Activated naive CD4-positive, alpha-beta T cell treated with anti-CD3 and anti-CD28 coated beads, Interleukin-2, amount 10 ng/mL, durations not matched to agents 7 days and 5 days (primary cell): ENCODE measurements at regions not wholly inside any gene's neighbourhood (a gene's known extent, or its start where the extent isn't known, plus 50 kb on each side); places are given as distances from the start of the nearest gene placed in this dataset.
A peak's percentile ranks its signal among the peaks of the same experiment; 100 is the strongest.
"Not testable (repeated sequence)": the region's sequence is repeated elsewhere in the genome, so short reads cannot be mapped to it uniquely, and the experiment has no call there.

Source experiments
- CTCF ChIA-PET: fragments of 350-600 bp; sonication (Branson Sonifier 250); formaldehyde crosslinking; loops from one replicate; lab custom pipeline; 2021; ENCODE audit warnings: antibody characterized with exemption; lab: Charles Lee
- DNase-seq: peaks from one replicate; pipeline ENCODE4 v3.0.0-alpha.2; 2020
- H3K27ac Mint-ChIP-seq: one replicate; pipeline ENCODE4 v1.8.0; 2021; ENCODE audit warnings: mild to moderate bottlenecking, moderate library complexity, mixed read lengths
- H3K27me3 Mint-ChIP-seq: one replicate; pipeline ENCODE4 v1.8.0; 2021; ENCODE audit warnings: mild to moderate bottlenecking, mixed read lengths
- H3K36me3 Mint-ChIP-seq: one replicate; pipeline ENCODE4 v1.8.0; 2021; ENCODE audit warnings: mixed read lengths
- H3K4me1 Mint-ChIP-seq: one replicate; pipeline ENCODE4 v1.8.0; 2021; ENCODE audit warnings: mixed read lengths
- H3K4me3 Mint-ChIP-seq: one replicate; pipeline ENCODE4 v1.8.0; 2021; ENCODE audit warnings: mild to moderate bottlenecking, moderate library complexity, mixed read lengths
- H3K9me3 Mint-ChIP-seq: one replicate; pipeline ENCODE4 v1.8.0; 2021; ENCODE audit warnings: mixed read lengths

DNA sequence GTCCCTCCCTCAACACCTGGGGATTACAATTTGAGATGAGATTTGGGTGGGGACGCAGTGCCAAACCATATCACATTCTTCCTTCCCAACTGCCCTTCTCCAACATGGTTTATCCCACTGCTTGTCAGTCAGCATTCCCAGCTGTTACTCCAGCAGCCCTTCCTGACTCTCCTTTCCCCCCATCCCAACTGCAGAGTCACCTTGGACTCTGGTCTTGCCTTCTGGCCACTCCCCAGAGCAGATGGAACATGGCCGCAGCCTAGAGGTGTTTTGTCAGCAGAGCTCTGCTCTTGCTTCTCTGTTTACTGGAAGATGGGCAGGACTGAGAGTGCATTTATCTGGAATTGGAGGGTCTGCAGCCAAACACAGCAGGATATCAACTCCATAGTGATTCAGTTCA is 51.2 kb upstream of the MEX3C start:
- peaks cover 19% of the 10 kb centered on the region for H3K27me3 Mint-ChIP-seq
- H3K36me3 Mint-ChIP-seq, result no peaks in the 10 kb centered on the region
- no peaks in the 10 kb centered on the region for H3K4me1 Mint-ChIP-seq
- H3K27ac Mint-ChIP-seq, result no peak overlapping the region
- no peaks in the 10 kb centered on the region for H3K9me3 Mint-ChIP-seq
- no peak for DNase-seq
- CTCF ChIA-PET, result no interaction called here
- no peak overlapping the region for H3K4me3 Mint-ChIP-seq

DNA sequence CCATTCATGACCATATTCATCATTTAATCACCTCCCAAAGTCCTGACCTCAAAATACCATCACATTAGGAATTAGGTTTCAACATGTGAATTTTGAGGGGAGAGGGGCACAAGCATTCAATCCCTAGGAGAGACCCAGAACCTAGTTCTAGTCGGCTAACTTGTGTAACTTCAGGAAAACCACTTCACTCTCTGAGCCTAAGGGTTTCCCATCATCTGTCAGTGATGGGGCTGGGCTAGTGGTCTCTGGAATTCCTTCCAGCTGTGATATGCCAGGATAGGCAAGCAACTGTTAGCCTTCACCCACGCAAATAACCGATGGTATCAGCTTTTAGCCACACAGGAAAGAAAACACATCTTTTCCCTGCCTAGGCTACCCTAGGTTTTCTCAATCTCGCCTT is 52.5 kb upstream of the MEX3C start:
- CTCF ChIA-PET, result no interaction called here
- Mint-ChIP-seq H3K4me1 (no peaks in the 10 kb centered on the region), H3K4me3 (no peak overlapping the region), H3K36me3 (no peaks in the 10 kb centered on the region), H3K27ac (no peak overlapping the region), H3K9me3 (no peaks in the 10 kb centered on the region), H3K27me3 (peaks cover 21% of the 10 kb centered on the region)
- DNase-seq, result no peak

DNA sequence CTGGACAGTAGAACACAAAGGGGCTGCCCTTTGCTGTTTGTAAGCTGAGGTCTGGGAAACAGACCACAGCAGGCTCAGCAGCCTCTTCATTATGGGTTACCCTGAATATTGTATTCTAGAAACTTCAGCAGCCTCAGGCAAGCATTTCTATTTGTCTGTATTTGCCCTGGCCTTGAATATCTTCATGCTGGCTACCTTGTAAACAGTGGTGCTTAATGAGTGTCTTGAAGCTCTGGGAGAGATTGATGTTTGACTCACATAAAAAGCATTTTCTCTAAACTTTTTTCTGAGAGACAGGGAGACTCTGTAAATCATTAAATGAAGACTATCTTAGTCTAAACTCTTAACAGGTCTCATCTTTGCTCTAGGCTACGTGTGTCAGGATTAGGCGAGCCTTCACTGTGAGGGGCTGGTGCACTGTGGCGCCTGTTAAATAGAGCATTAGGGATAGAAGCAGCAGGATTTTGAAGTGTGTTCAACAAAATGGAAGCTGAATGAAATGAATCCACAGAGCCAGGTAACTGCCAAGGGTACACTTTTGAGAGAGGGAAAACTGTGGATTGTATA is 53.1 kb upstream of the MEX3C start:
- Mint-ChIP-seq H3K27ac (no peak overlapping the region), H3K4me3 (no peak overlapping the region), H3K4me1 (no peaks in the 10 kb centered on the region), H3K27me3 (peaks cover 23% of the 10 kb centered on the region), H3K9me3 (no peaks in the 10 kb centered on the region), H3K36me3 (no peaks in the 10 kb centered on the region)
- CTCF ChIA-PET, result no interaction called here
- DNase-seq, result no peak

- DNase-seq, result no peak
- Mint-ChIP-seq H3K36me3 (no peaks in the 10 kb centered on the region), H3K27ac (no peak overlapping the region), H3K4me1 (no peaks in the 10 kb centered on the region), H3K9me3 (no peaks in the 10 kb centered on the region), H3K27me3 (peaks cover 23% of the 10 kb centered on the region), H3K4me3 (no peak overlapping the region)
- CTCF ChIA-PET, result no interaction called here
Measured at GRCh38 chr18:51251625-51252024, 54.1 kb upstream of the MEX3C start.

GRCh38 chr18:51253476-51253875 is 56.0 kb upstream of the MEX3C start:
- no peak overlapping the region for H3K4me3 Mint-ChIP-seq
- CTCF ChIA-PET, result no interaction called here
- H3K27ac Mint-ChIP-seq, result no peak overlapping the region
- no peaks in the 10 kb centered on the region for H3K9me3 Mint-ChIP-seq
- DNase-seq, result no peak
- no peaks in the 10 kb centered on the region for H3K4me1 Mint-ChIP-seq
- H3K27me3 Mint-ChIP-seq, result peaks cover 26% of the 10 kb centered on the region
- no peaks in the 10 kb centered on the region for H3K36me3 Mint-ChIP-seq

GRCh38 chr18:51255693-51256092 is 58.2 kb upstream of the MEX3C start:
- no peaks in the 10 kb centered on the region for H3K4me1 Mint-ChIP-seq
- H3K4me3 Mint-ChIP-seq, result no peak overlapping the region
- H3K27ac Mint-ChIP-seq, result no peak overlapping the region
- H3K27me3 Mint-ChIP-seq, result peaks cover 17% of the 10 kb centered on the region
- H3K36me3 Mint-ChIP-seq, result no peaks in the 10 kb centered on the region
- CTCF ChIA-PET, result no interaction called here
- H3K9me3 Mint-ChIP-seq, result no peaks in the 10 kb centered on the region
- DNase-seq, result no peak

GRCh38 chr18:51257150-51257549 is 59.7 kb upstream of the MEX3C start:
- no peak for DNase-seq
- Mint-ChIP-seq H3K27ac (no peak overlapping the region), H3K27me3 (peaks cover 8% of the 10 kb centered on the region), H3K36me3 (no peaks in the 10 kb centered on the region), H3K9me3 (no peaks in the 10 kb centered on the region), H3K4me1 (no peaks in the 10 kb centered on the region), H3K4me3 (no peak overlapping the region)
- CTCF ChIA-PET, result no interaction called here

DNA sequence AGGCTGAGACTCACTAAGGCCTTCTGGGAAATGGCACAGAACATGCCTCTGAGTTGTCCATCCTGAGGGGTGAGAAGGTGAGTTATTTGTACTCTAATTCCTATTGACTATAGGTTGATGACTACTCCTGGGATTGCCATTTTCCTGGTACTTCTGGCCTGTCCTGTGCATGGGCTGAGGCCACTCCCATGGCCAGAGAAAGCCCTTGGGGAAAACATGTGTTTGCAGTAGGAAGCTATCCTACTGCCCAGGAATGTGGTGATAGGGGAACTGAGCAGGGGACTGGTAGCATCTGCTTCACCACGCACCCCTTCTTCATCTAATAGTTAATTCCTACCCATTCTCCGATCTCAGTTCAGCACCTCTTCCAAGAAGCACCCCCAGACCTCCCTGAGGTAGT is 62.6 kb upstream of the MEX3C start:
- H3K27ac Mint-ChIP-seq, result no peak overlapping the region
- H3K9me3 Mint-ChIP-seq, result no peaks in the 10 kb centered on the region
- no peak for DNase-seq
- CTCF ChIA-PET, result no interaction called here
- H3K36me3 Mint-ChIP-seq, result no peaks in the 10 kb centered on the region
- no peaks in the 10 kb centered on the region for H3K4me1 Mint-ChIP-seq
- H3K4me3 Mint-ChIP-seq, result no peak overlapping the region
- peaks cover 4% of the 10 kb centered on the region for H3K27me3 Mint-ChIP-seq

DNA sequence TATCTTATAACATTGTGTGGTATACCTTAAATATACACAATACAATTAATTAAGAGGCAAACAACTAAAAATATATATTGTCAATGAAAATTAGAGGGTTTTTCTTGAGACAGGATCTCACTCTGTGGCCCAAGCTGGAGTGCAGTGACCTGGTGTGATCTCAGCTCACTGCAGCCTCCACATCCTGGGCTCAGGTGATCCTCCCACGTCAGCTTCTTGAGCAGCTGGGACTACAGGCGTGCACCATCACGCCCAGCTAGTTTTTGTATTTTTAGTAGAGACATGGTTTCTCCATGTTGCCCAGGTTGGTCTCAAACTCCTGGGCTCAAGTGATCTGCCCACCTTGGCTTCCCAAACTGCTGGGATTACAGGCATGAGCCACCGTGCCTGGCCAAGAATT is 68.6 kb upstream of the MEX3C start:
- not testable (repeated sequence) for H3K9me3 Mint-ChIP-seq

DNA sequence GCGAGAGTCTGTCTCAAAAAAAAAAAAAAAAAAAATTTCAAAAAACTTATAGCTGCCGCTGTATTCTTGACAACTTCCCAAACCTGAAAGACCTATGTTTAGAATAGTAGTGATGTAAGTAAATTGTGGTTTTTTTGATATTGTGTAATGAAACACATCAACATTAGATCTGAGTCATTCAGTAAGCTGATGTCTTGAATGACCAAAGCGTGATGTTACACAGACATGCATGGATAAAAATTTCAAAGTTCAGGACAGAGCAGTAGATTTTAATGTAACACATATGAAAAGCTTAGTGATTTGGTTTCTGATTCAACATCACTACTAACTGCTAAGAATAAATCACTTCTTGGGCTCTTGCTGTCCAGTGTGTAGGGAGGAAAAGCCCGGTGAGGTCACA is 69.3 kb upstream of the MEX3C start:
- Mint-ChIP-seq H3K4me3 (no peak overlapping the region), H3K27me3 (no peaks in the 10 kb centered on the region), H3K4me1 (no peaks in the 10 kb centered on the region), H3K27ac (no peak overlapping the region), H3K9me3 (no peaks in the 10 kb centered on the region), H3K36me3 (no peaks in the 10 kb centered on the region)
- CTCF ChIA-PET, result no interaction called here
- no peak for DNase-seq

More for the DNA sequence above, 68.6 kb upstream of the MEX3C start:
- DNase-seq, H3K27me3 Mint-ChIP-seq, CTCF ChIA-PET, H3K36me3 Mint-ChIP-seq, H3K4me3 Mint-ChIP-seq, H3K27ac Mint-ChIP-seq, H3K4me1 Mint-ChIP-seq: not testable (repeated sequence)

DNA sequence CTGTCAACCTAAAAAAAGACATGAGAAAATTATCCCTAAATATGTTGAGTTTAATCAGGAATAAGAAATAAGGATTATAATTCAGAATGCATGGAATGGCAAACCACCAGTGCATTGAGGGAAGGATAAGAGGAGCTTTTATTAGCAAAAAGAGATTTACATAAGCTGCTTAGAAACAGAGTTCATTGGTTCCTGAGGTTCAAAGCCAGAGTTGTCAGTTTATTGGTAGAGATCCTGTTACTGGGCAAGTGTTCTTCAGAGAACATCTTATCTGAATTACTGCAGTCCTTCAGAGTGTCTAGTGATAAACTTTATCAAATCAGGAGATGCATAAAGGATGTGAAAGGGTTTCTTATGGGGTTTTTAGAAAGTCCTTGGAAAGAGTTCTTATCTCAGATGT is 76.0 kb upstream of the MEX3C start:
- no peaks in the 10 kb centered on the region for H3K36me3 Mint-ChIP-seq
- H3K4me3 Mint-ChIP-seq, result no peak overlapping the region
- H3K27me3 Mint-ChIP-seq, result peaks cover 4% of the 10 kb centered on the region
- no peaks in the 10 kb centered on the region for H3K4me1 Mint-ChIP-seq
- CTCF ChIA-PET, result no interaction called here
- H3K9me3 Mint-ChIP-seq, result no peaks in the 10 kb centered on the region
- DNase-seq, result no peak
- H3K27ac Mint-ChIP-seq, result no peak overlapping the region

GRCh38 chr18:51275712-51276476 is 78.4 kb upstream of the MEX3C start:
- no peak for DNase-seq
- no peaks in the 10 kb centered on the region for H3K36me3 Mint-ChIP-seq
- no peaks in the 10 kb centered on the region for H3K4me1 Mint-ChIP-seq
- no peak overlapping the region for H3K27ac Mint-ChIP-seq
- H3K4me3 Mint-ChIP-seq, result no peak overlapping the region
- H3K27me3 Mint-ChIP-seq, result peaks cover 4% of the 10 kb centered on the region
- CTCF ChIA-PET, result no interaction called here
- H3K9me3 Mint-ChIP-seq, result no peaks in the 10 kb centered on the region

DNA sequence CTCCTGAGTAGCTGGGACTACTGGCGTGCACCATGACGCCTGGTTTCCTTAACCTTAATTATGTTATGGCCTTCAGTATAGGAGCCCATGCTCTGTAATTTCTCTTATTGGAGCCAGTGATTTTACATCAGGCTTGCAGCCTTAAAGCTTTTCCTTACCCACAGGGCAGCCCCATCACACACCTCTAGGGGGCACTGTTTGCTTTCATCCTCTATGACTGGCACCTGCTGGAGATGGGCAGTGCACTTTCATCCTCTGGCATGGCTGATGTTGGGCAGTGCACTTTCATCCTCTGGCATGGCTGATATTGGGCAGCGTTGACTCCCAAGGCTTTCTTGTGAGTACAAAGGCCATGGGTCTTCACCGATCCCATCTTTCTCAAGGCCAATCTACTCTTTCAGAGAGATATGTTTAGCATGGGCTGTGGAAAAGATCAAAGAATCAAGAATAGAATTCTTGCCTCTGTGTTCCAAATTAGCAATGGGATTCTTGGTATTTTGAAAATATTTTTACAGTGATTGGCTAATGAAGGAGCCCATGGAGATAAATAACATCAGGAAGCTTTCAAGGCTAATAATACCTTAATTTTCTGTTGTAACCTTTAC is 80.7 kb upstream of the MEX3C start:
- H3K4me1 Mint-ChIP-seq, result no peaks in the 10 kb centered on the region
- peak; percentile 63 for DNase-seq
- H3K27ac Mint-ChIP-seq, result no peak overlapping the region
- CTCF ChIA-PET, result interaction anchor here (0.7 to 1.9 kb wide), 12 partner anchors 8 to 346 kb away, joined by 3 to 8 read pairs (median 3); no protein-coding TSS in a partner anchor
- H3K27me3 Mint-ChIP-seq, result peaks cover 7% of the 10 kb centered on the region
- no peak overlapping the region for H3K4me3 Mint-ChIP-seq
- no peaks in the 10 kb centered on the region for H3K9me3 Mint-ChIP-seq
- H3K36me3 Mint-ChIP-seq, result no peaks in the 10 kb centered on the region

DNA sequence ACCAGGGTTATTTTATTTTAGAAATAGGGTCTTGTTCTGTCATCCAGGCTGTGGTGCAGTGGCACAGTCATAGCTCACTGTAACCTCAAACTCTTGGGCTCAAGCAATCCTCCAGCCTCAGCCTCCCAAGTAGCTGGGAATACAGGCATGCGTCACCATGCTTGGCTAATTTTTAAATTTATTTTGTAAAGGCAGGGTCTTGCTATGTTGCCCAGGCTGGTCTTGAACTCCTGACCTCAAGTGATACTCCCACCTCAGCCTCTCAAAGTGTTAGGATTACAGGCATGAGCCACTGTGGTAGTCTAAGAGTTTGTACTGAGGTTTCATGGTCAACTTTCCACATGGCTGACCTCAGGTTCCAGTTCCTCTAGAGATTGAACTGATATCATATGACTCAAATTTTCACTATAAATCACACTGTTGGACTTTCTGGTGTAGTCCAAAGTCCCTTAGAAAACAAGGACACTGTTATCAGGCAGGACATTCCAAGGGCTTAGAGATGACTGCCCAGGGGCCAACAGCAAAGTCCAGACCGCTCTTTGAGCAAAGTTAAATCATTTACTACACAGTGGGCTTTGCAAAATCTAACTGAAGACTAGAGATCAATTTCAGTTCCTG is 82.0 kb upstream of the MEX3C start:
- Mint-ChIP-seq H3K27ac (no peak overlapping the region), H3K27me3 (peaks cover 7% of the 10 kb centered on the region), H3K4me1 (no peaks in the 10 kb centered on the region), H3K36me3 (no peaks in the 10 kb centered on the region), H3K4me3 (no peak overlapping the region), H3K9me3 (no peaks in the 10 kb centered on the region)
- CTCF ChIA-PET, result interaction anchor here (1.0 to 1.4 kb wide), 3 partner anchors 12 to 122 kb away, joined by 3 read pairs; no protein-coding TSS in a partner anchor
- DNase-seq, result no peak
